Nephron progenitor cell (in vitro differentiated cells): ENCODE measurements at regions not wholly inside any gene's neighbourhood (a gene's known extent, or its start where the extent isn't known, plus 50 kb on each side); places are given as distances from the start of the nearest gene placed in this dataset.

Experiments used
- DNase-seq: peaks from one replicate; pipeline ENCODE4 v3.0.0; 2021
- H3K27ac Mint-ChIP-seq: 2 replicates; pipeline ENCODE4 v1.8.0; 2021; ENCODE audit warnings: mild to moderate bottlenecking, moderate library complexity, mixed read lengths
- H3K27me3 Mint-ChIP-seq: 2 replicates; pipeline ENCODE4 v1.8.0; 2021; ENCODE audit warnings: mild to moderate bottlenecking, low read depth, mixed read lengths; ENCODE audit not compliant: poor library complexity
- H3K36me3 Mint-ChIP-seq: 2 replicates; pipeline ENCODE4 v1.8.0; 2021; ENCODE audit warnings: low read depth, mixed read lengths
- H3K4me1 Mint-ChIP-seq: 2 replicates; pipeline ENCODE4 v1.8.0; 2021; ENCODE audit warnings: mixed read lengths
- H3K4me3 Mint-ChIP-seq: 2 replicates; pipeline ENCODE4 v1.8.0; 2021; ENCODE audit warnings: mild to moderate bottlenecking, moderate library complexity, mixed read lengths
- H3K9me3 Mint-ChIP-seq: 2 replicates; pipeline ENCODE4 v1.8.0; 2021; ENCODE audit warnings: mild to moderate bottlenecking, moderate library complexity, mixed read lengths
- CTCF ChIP-seq: fragments of 200-600 bp; sonication (generic); IDR thresholded peaks from 2 replicates; pipeline ENCODE4 v1.5.0; 2021; ENCODE audit warnings: antibody characterized with exemption

- no peak for DNase-seq
- H3K27me3 Mint-ChIP-seq, result peaks cover 9% of the 10 kb centered on the region
- no peak for TF ChIP-seq CTCF
- H3K9me3 Mint-ChIP-seq, result peaks cover 7% of the 10 kb centered on the region
- no peaks in the 10 kb centered on the region for H3K36me3 Mint-ChIP-seq
- H3K4me3 Mint-ChIP-seq, result no peak overlapping the region
- no peak overlapping the region for H3K27ac Mint-ChIP-seq
- H3K4me1 Mint-ChIP-seq, result no peaks in the 10 kb centered on the region
Measured at GRCh38 chr12:103077108-103077773, 119.8 kb downstream of the ASCL1 start.

- DNase-seq, result no peak
- Mint-ChIP-seq H3K4me3 (no peak overlapping the region), H3K4me1 (no peaks in the 10 kb centered on the region), H3K36me3 (no peaks in the 10 kb centered on the region), H3K9me3 (peaks cover 7% of the 10 kb centered on the region), H3K27ac (no peak overlapping the region), H3K27me3 (peaks cover 7% of the 10 kb centered on the region)
- TF ChIP-seq CTCF, result no peak
Measured at GRCh38 chr12:103085541-103085940, 128.1 kb downstream of the ASCL1 start.

GRCh38 chr12:103086471-103086870 is 129.0 kb downstream of the ASCL1 start:
- Mint-ChIP-seq H3K4me3 (no peak overlapping the region), H3K27me3 (peaks cover 7% of the 10 kb centered on the region), H3K4me1 (no peaks in the 10 kb centered on the region), H3K27ac (no peak overlapping the region), H3K9me3 (peaks cover 4% of the 10 kb centered on the region), H3K36me3 (no peaks in the 10 kb centered on the region)
- TF ChIP-seq CTCF, result no peak
- DNase-seq, result no peak

- no peaks in the 10 kb centered on the region for H3K9me3 Mint-ChIP-seq
- no peak for TF ChIP-seq CTCF
- H3K4me1 Mint-ChIP-seq, result no peaks in the 10 kb centered on the region
- H3K36me3 Mint-ChIP-seq, result no peaks in the 10 kb centered on the region
- no peak for DNase-seq
- peaks cover 4% of the 10 kb centered on the region for H3K27me3 Mint-ChIP-seq
- H3K4me3 Mint-ChIP-seq, result no peak overlapping the region
- H3K27ac Mint-ChIP-seq, result no peak overlapping the region
Measured at GRCh38 chr12:103093499-103094106, 136.1 kb downstream of the ASCL1 start.

- Mint-ChIP-seq H3K27me3 (peaks cover 4% of the 10 kb centered on the region), H3K4me1 (no peaks in the 10 kb centered on the region), H3K27ac (no peak overlapping the region), H3K36me3 (no peaks in the 10 kb centered on the region), H3K9me3 (no peaks in the 10 kb centered on the region), H3K4me3 (no peak overlapping the region)
- no peak for DNase-seq
- TF ChIP-seq CTCF, result no peak
Measured at GRCh38 chr12:103097496-103097895, 140.0 kb downstream of the ASCL1 start.
